G401.6 (cell line): ENCODE measurements at regions not wholly inside any gene's neighbourhood (a gene's known extent, or its start where the extent isn't known, plus 50 kb on each side); places are given as distances from the start of the nearest gene placed in this dataset.
"Not testable (repeated sequence)": the region's sequence is repeated elsewhere in the genome, so short reads cannot be mapped to it uniquely, and the experiment has no call there.

Experiments used
- FAIRE-seq: peaks from 2 replicates; lab custom pipeline; 2012; peaks lifted over from hg19 to GRCh38; lab: Jason Lieb, UNC

- no peak for FAIRE-seq
Measured at GRCh38 chr9:27818348-27818747, 245.1 kb upstream of the C9orf72 start.

- FAIRE-seq = no peak
Measured at GRCh38 chr9:27828908-27829307, 255.6 kb upstream of the C9orf72 start.

- no peak for FAIRE-seq
Measured at GRCh38 chr9:27829621-27830020, 256.3 kb upstream of the C9orf72 start.

- FAIRE-seq = not testable (repeated sequence)
Measured at GRCh38 chr9:27832108-27832507, 258.8 kb upstream of the C9orf72 start.

GRCh38 chr9:27835286-27835685 lies 262.0 kb upstream of the C9orf72 start:
- FAIRE-seq = no peak

- no peak for FAIRE-seq
Measured at GRCh38 chr9:27835746-27836145, 262.5 kb upstream of the C9orf72 start.

GRCh38 chr9:27836661-27837401 lies 263.6 kb upstream of the C9orf72 start:
- no peak for FAIRE-seq

GRCh38 chr9:27838876-27839275 lies 265.6 kb upstream of the C9orf72 start:
- FAIRE-seq = no peak

GRCh38 chr9:27839767-27840166 lies 266.5 kb upstream of the C9orf72 start:
- FAIRE-seq = not testable (repeated sequence)

- FAIRE-seq = no peak
Measured at GRCh38 chr9:27844797-27845196, 271.5 kb upstream of the C9orf72 start.

GRCh38 chr9:27847380-27847779 lies 274.1 kb upstream of the C9orf72 start:
- no peak for FAIRE-seq

- no peak for FAIRE-seq
Measured at GRCh38 chr9:27847818-27848217, 274.5 kb upstream of the C9orf72 start.

- FAIRE-seq = no peak
Measured at GRCh38 chr9:27848315-27848714, 275.0 kb upstream of the C9orf72 start.

GRCh38 chr9:27851858-27852257 lies 278.6 kb upstream of the C9orf72 start:
- FAIRE-seq = no peak

GRCh38 chr9:27853529-27853928 lies 280.2 kb upstream of the C9orf72 start:
- no peak for FAIRE-seq

- no peak for FAIRE-seq
Measured at GRCh38 chr9:27856054-27856453, 282.8 kb upstream of the C9orf72 start.

- no peak for FAIRE-seq
Measured at GRCh38 chr9:27856748-27857147, 283.5 kb upstream of the C9orf72 start.

- no peak for FAIRE-seq
Measured at GRCh38 chr9:27861887-27862286, 288.6 kb upstream of the C9orf72 start.

- no peak for FAIRE-seq
Measured at GRCh38 chr9:27864644-27865438, 291.6 kb upstream of the C9orf72 start.

- FAIRE-seq = no peak
Measured at GRCh38 chr9:27866741-27867140, 293.5 kb upstream of the C9orf72 start.

- no peak for FAIRE-seq
Measured at GRCh38 chr9:27870404-27870803, 297.1 kb upstream of the C9orf72 start.

- no peak for FAIRE-seq
Measured at GRCh38 chr9:27880156-27880555, 306.9 kb upstream of the C9orf72 start.

GRCh38 chr9:27880635-27881034 lies 307.4 kb upstream of the C9orf72 start:
- FAIRE-seq = no peak
